A549 (cell line): ENCODE measurements at regions not wholly inside any gene's neighbourhood (a gene's known extent, or its start where the extent isn't known, plus 50 kb on each side); places are given as distances from the start of the nearest gene placed in this dataset.

ENCODE experiments used
- CHD2 ChIP-seq: fragments of 150-350 bp; IDR thresholded peaks from 2 replicates; pipeline ENCODE4 v1.6.1; 2014; ENCODE audit warnings: low read length; ENCODE audit not compliant: partially characterized antibody
- EP300 ChIP-seq, 2 experiments: fragments of >200 bp; sonication (Bioruptor Twin); formaldehyde crosslinking; IDR thresholded peaks; 2 replicates in 1 of 2; 3 replicates in 1 of 2; pipeline ENCODE4 v1.6.1; 2016 to 2017
- ESRRA ChIP-seq: fragments of 150-350 bp; IDR thresholded peaks from 2 replicates; pipeline ENCODE4 v1.6.1; 2014; ENCODE audit warnings: mild to moderate bottlenecking, low read length, borderline replicate concordance
- HDAC2 ChIP-seq: fragments of 200-600 bp; sonication (generic); IDR thresholded peaks from 2 replicates; pipeline ENCODE4 v1.6.1; 2016
- JUNB ChIP-seq: fragments of >200 bp; sonication (Bioruptor Twin); formaldehyde crosslinking; IDR thresholded peaks from 2 replicates; pipeline ENCODE4 v1.6.1; 2016
- KDM1A ChIP-seq: fragments of 200-600 bp; sonication (generic); IDR thresholded peaks from 2 replicates; pipeline ENCODE4 v1.6.1; 2016; ENCODE audit warnings: low read depth, mild to moderate bottlenecking
- MAX ChIP-seq: IDR thresholded peaks from 2 replicates; pipeline ENCODE4 v1.6.1; 2012
- NR3C1 ChIP-seq: fragments of >200 bp; sonication (Bioruptor Twin); formaldehyde crosslinking; IDR thresholded peaks from 3 replicates; pipeline ENCODE4 v1.6.1; 2017
- PBX3 ChIP-seq: IDR thresholded peaks from 2 replicates; pipeline ENCODE4 v1.6.1; 2012
- POLR2A ChIP-seq: IDR thresholded peaks from 2 replicates; pipeline ENCODE4 v1.6.1; 2012; ENCODE audit warnings: mild to moderate bottlenecking, low read length
- RCOR1 ChIP-seq: fragments of 150-350 bp; IDR thresholded peaks from 2 replicates; pipeline ENCODE4 v1.6.1; 2014; ENCODE audit warnings: antibody characterized with exemption, low read length, low read depth
- ZSCAN20 ChIP-seq: fragments of 250-450 bp; sonication (Bioruptor Pico); IDR thresholded peaks from 2 replicates; pipeline ENCODE4 v1.8.0; 2022; ENCODE audit warnings: mild to moderate bottlenecking, moderate library complexity
- TF ChIP-seq, protein P1 (sequence below): fragments of >200 bp; sonication (Bioruptor Twin); formaldehyde crosslinking; IDR thresholded peaks from 3 replicates; pipeline ENCODE4 v1.5.1; 2016
- TF ChIP-seq, protein P2 (sequence below): fragments of 250-450 bp; sonication (Bioruptor Pico); IDR thresholded peaks from 2 replicates; pipeline ENCODE4 v1.5.0; 2021; ENCODE audit warnings: mild to moderate bottlenecking, moderate library complexity, borderline replicate concordance

DNA sequence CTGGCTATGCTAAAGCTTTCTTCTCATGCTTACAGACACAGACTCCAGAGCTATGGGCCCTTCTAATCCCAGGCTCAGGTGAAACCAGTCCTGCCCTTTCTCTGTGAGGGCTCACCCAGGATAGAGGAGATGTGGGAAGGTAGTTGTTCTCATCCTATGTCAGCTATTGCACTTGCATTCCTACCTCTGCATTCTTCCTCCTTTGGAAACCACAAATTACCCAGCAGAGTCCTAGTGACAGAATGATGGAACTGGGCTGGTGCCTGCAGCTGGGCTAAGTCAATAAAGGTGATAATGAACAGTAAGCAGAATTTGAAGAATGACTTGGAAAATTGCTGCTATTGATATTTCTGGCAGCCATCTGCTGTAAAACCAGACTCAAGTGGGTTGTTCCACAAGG is 560.0 kb downstream of the TMEM135 start:
- TF ChIP-seq CHD2 (no peak), ZSCAN20 (no peak), RCOR1 (no peak), POLR2A (no peak), PBX3 (no peak), EP300 (IDR thresholded peaks at IDR 0.05) (no peak), MAX (no peak), ESRRA (no peak), HDAC2 (no peak), NR3C1 (no peak), JUNB (no peak), KDM1A (no peak)
- TF ChIP-seq, protein P1, sequence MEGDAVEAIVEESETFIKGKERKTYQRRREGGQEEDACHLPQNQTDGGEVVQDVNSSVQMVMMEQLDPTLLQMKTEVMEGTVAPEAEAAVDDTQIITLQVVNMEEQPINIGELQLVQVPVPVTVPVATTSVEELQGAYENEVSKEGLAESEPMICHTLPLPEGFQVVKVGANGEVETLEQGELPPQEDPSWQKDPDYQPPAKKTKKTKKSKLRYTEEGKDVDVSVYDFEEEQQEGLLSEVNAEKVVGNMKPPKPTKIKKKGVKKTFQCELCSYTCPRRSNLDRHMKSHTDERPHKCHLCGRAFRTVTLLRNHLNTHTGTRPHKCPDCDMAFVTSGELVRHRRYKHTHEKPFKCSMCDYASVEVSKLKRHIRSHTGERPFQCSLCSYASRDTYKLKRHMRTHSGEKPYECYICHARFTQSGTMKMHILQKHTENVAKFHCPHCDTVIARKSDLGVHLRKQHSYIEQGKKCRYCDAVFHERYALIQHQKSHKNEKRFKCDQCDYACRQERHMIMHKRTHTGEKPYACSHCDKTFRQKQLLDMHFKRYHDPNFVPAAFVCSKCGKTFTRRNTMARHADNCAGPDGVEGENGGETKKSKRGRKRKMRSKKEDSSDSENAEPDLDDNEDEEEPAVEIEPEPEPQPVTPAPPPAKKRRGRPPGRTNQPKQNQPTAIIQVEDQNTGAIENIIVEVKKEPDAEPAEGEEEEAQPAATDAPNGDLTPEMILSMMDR: no peak
- TF ChIP-seq, protein P2, sequence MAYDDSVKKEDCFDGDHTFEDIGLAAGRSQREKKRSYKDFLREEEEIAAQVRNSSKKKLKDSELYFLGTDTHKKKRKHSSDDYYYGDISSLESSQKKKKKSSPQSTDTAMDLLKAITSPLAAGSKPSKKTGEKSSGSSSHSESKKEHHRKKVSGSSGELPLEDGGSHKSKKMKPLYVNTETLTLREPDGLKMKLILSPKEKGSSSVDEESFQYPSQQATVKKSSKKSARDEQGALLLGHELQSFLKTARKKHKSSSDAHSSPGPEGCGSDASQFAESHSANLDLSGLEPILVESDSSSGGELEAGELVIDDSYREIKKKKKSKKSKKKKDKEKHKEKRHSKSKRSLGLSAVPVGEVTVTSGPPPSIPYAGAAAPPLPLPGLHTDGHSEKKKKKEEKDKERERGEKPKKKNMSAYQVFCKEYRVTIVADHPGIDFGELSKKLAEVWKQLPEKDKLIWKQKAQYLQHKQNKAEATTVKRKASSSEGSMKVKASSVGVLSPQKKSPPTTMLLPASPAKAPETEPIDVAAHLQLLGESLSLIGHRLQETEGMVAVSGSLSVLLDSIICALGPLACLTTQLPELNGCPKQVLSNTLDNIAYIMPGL: no peak
